Keratinocyte (primary cell): ENCODE measurements at regions not wholly inside any gene's neighbourhood (a gene's known extent, or its start where the extent isn't known, plus 50 kb on each side); places are given as distances from the start of the nearest gene placed in this dataset.

Experiments used
- DNase-seq: peaks from one replicate; pipeline ENCODE4 v3.0.0-alpha.2; 2011; ENCODE audit warnings: low read depth, missing footprints, low spot score
- FAIRE-seq: peaks from 2 replicates; lab custom pipeline; 2011; peaks lifted over from hg19 to GRCh38; lab: Jason Lieb, UNC
- H2AFZ ChIP-seq: 2 replicates; pipeline ENCODE4 v1.6.0; 2012; ENCODE audit warnings: low read length, control low read depth, inconsistent platforms; ENCODE audit not compliant: control insufficient read depth
- H3K27ac ChIP-seq: 2 replicates; pipeline ENCODE4 v1.5.1; 2011; ENCODE audit warnings: low read length; ENCODE audit not compliant: control insufficient read depth, insufficient read depth
- H3K27me3 ChIP-seq: 3 replicates; pipeline ENCODE4 v1.6.0; 2011; ENCODE audit warnings: low read length; ENCODE audit not compliant: control insufficient read depth, insufficient read depth; ENCODE audit errors: extremely low read depth
- H3K36me3 ChIP-seq, 2 experiments: 2 replicates in 1 of 2; 3 replicates in 1 of 2; pipeline ENCODE4 v1.5.1; 2011; ENCODE audit warnings: low read length in 2 of 2, mild to moderate bottlenecking in 1 of 2; ENCODE audit not compliant: control insufficient read depth in 2 of 2, insufficient read depth in 2 of 2; ENCODE audit errors: extremely low read depth in 1 of 2
- H3K4me1 ChIP-seq: 3 replicates; pipeline ENCODE4 v1.5.1; 2011; ENCODE audit warnings: low read length; ENCODE audit not compliant: control insufficient read depth, insufficient read depth; ENCODE audit errors: extremely low read depth
- H3K4me2 ChIP-seq: 3 replicates; pipeline ENCODE4 v1.6.0; 2011; ENCODE audit warnings: low read depth, low read length; ENCODE audit not compliant: control insufficient read depth, insufficient read depth; ENCODE audit errors: extremely low read depth
- H3K4me3 ChIP-seq, 3 experiments: fragments of 200-600 bp in 1 of 3; sonication (generic) in 1 of 3; 2 replicates in 2 of 3; 3 replicates in 1 of 3; pipeline ENCODE4 v1.5.1; 2011 to 2016; ENCODE audit warnings: low read length in 3 of 3, mild to moderate bottlenecking in 3 of 3, control low read depth in 2 of 3, inconsistent platforms in 1 of 3, low read depth in 1 of 3, mixed read lengths in 1 of 3, mixed run types in 1 of 3, moderate library complexity in 1 of 3; ENCODE audit not compliant: control insufficient read depth in 2 of 3, insufficient read depth in 2 of 3; ENCODE audit errors: extremely low read depth in 1 of 3
- H3K79me2 ChIP-seq: 2 replicates; pipeline ENCODE4 v1.6.0; 2012; ENCODE audit warnings: low read length; ENCODE audit not compliant: control insufficient read depth, insufficient read depth
- H3K9ac ChIP-seq: 3 replicates; pipeline ENCODE4 v1.6.0; 2011; ENCODE audit warnings: low read length; ENCODE audit not compliant: control insufficient read depth, insufficient read depth; ENCODE audit errors: extremely low read depth
- H3K9me1 ChIP-seq: 3 replicates; pipeline ENCODE4 v1.6.0; 2011; ENCODE audit warnings: low read length; ENCODE audit not compliant: control insufficient read depth, insufficient read depth; ENCODE audit errors: extremely low read depth
- H3K9me3 ChIP-seq: 2 replicates; pipeline ENCODE4 v1.5.1; 2012; ENCODE audit warnings: low read depth, low read length; ENCODE audit not compliant: control insufficient read depth
- H4K20me1 ChIP-seq: 3 replicates; pipeline ENCODE4 v1.6.0; 2011; ENCODE audit warnings: low read length; ENCODE audit not compliant: control insufficient read depth, insufficient read depth; ENCODE audit errors: extremely low read depth
- CTCF ChIP-seq, 3 experiments: IDR thresholded peaks in 1 of 3; conservative IDR thresholded peaks in 1 of 3; optimal IDR thresholded peaks in 1 of 3; 2 replicates in 2 of 3; 3 replicates in 1 of 3; pipeline versions ENCODE3 to v1.5.1; 2011; ENCODE audit warnings: low read length in 3 of 3, mild to moderate bottlenecking in 3 of 3, moderate library complexity in 2 of 3, control low read depth in 1 of 3, inconsistent platforms in 1 of 3; ENCODE audit not compliant: insufficient read depth in 2 of 3; ENCODE audit errors: extremely low read depth in 1 of 3
- EZH2 ChIP-seq: IDR thresholded peaks from one replicate; pipeline ENCODE4 v1.6.1; 2012; ENCODE audit warnings: inconsistent platforms, mild to moderate bottlenecking, low read length, moderate library complexity
- dilution Hi-C: fragments of 300-500 bp; cut with MboI; formaldehyde crosslinking; loops from one replicate; pipeline ENCODE4 v1.7.0; 2020; ENCODE audit warnings: low sequenced_read_pairs; ENCODE audit not compliant: extremely low pct_ligation_motif_present

- TF ChIP-seq EZH2 (no peak), CTCF (optimal IDR thresholded peaks at IDR 0.05 in 1 of 3, IDR thresholded peaks at IDR 0.05 in 1 of 3, conservative IDR thresholded peaks at IDR 0.05 in 1 of 3; ENCODE audit: extremely low read depth in 1 of 3, insufficient read depth in 2 of 3, low read length in 3 of 3) (no peak)
- dilution Hi-C loops: no loop called here
- no peaks in the 10 kb centered on the region for H4K20me1 ChIP-seq
- H3K79me2 ChIP-seq: no peaks in the 10 kb centered on the region
- no peak for DNase-seq
- H3K27ac ChIP-seq: no peak overlapping the region
- H3K4me1 ChIP-seq: no peaks in the 10 kb centered on the region
- no peak overlapping the region for H3K9ac ChIP-seq
- FAIRE-seq: no peak
- H3K4me2 ChIP-seq: no peak overlapping the region
- no peaks in the 10 kb centered on the region for H3K36me3 ChIP-seq
- H2AFZ ChIP-seq: no peak overlapping the region
- no peaks in the 10 kb centered on the region for H3K27me3 ChIP-seq
- no peaks in the 10 kb centered on the region for H3K9me3 ChIP-seq
- H3K9me1 ChIP-seq: no peaks in the 10 kb centered on the region
- H3K4me3 ChIP-seq: no peak overlapping the region
Observed at GRCh38 chr5:12854386-12854785, 950.1 kb upstream of the CTNND2 start.

GRCh38 chr5:12851761-12852160, 947.5 kb upstream of the CTNND2 start:
- H3K4me2 ChIP-seq: no peak overlapping the region
- H3K27me3 ChIP-seq: no peaks in the 10 kb centered on the region
- DNase-seq (no peak), FAIRE-seq (no peak)
- no peak overlapping the region for H3K27ac ChIP-seq
- TF ChIP-seq CTCF (optimal IDR thresholded peaks at IDR 0.05 in 1 of 3, IDR thresholded peaks at IDR 0.05 in 1 of 3, conservative IDR thresholded peaks at IDR 0.05 in 1 of 3; ENCODE audit: extremely low read depth in 1 of 3, insufficient read depth in 2 of 3, low read length in 3 of 3): no peak
- TF ChIP-seq EZH2: no peak
- H3K9me1 ChIP-seq: no peaks in the 10 kb centered on the region
- H3K9ac ChIP-seq: no peak overlapping the region
- H2AFZ ChIP-seq: no peak overlapping the region
- H3K4me1 ChIP-seq: no peaks in the 10 kb centered on the region
- no peaks in the 10 kb centered on the region for H3K36me3 ChIP-seq
- dilution Hi-C loops: no loop called here
- no peak overlapping the region for H3K4me3 ChIP-seq
- no peaks in the 10 kb centered on the region for H3K79me2 ChIP-seq
- H3K9me3 ChIP-seq: no peaks in the 10 kb centered on the region
- no peaks in the 10 kb centered on the region for H4K20me1 ChIP-seq
